ENCODE measurements at regions not wholly inside any gene's neighbourhood (a gene's known extent, or its start where the extent isn't known, plus 50 kb on each side); places are given as distances from the start of the nearest gene placed in this dataset.

DNA sequence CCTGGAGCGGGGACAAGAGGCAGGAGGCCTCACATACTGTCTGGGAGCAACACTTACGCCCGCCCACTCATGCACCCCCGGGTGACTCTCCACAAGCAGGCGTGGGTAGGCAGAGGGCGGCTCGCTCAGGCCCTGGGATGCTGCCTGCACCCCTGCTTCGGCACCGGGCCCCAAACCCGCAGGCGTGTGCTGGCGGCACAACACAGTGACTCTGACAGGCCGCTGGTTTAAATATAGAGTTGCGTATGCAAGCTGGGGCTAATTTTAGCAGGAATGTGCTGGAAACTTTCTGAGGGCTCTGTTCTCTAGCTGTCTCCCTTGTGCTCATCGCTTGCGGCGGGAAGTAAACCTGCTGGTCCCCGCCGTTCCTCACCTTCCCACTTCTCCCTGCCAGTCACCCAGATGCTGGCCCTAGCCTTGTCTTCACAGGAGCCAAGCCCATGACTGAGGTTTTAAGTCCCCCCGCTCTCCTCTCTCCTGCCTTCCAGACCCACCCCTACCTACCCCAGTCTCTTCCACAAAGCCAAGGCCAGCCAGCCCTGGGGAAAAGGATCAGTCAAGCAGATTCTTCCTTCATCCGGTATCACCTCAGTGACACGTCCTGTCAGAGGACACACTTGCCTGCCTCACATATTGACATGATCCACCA is 94.5 kb upstream of the FOXP4 start:
- DNase-seq: no peak

DNA sequence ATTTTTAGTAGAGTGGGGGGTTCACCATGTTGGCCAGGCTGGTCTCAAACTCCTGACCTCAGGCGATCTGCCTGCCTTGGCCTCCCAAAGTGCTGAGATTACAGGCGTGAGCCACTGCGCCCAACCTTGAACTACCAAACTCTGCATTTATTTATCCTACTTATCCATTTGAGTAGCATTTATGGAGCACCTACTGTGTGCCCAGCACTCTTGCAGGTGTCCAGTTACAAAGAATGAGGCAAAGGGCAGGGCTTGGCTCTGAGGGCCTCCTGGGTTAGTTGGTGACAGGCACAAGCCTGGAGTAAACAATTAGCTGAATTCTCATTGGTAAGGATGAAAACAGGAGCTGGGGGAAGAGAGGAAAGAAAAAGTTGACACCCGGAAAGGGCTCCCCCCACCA is 93.4 kb upstream of the FOXP4 start:
- no peak for DNase-seq

DNA sequence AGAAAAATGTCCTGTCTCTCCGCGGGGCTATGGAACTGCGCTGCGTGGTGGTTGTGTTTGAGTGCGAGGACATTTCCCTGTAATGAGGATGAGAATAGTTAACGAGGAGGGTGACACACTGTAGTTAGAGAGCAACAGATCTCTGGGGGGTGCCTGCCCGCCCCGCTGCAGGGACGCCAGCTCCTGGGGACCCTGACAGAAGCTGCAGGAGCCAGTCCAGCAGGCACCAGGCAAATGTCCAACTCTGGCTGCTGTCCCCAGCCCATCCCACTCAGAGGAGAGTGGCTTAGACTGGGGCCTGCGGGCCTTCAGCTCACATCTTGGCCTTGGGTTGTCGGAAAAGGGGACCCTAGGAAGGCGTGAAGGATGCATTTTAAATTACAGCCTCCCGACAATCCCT is 92.9 kb upstream of the FOXP4 start:
- DNase-seq: no peak

DNA sequence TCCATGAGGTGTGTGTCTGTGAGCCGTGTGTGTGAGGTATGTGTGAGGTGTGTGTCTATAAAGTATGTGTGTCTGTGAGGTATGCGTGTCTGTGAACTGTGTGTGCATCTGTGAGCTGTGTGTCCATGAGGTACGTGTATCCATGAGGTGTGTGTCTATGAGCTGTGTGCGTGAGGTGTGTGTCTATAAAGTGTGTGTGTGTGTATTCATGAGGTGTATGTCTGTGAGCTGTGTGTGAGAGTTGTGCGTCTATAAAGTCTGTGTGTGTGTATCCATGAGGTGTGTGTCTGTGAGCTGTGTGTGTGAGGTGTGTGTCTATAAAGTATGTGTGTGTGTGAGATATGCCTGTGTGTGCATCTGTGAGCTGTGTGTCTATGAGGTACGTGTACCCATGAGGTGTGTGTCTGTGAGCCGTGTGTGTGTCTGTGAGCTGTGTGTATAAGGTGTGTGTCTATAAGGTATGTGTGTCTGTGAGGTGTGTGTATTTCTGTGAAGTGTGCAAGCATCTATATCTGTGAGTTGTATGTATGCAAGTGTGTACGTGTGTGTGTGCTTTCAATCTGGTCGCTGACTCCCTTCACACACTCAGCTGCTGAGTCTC is 91.9 kb upstream of the FOXP4 start:
- no peak for DNase-seq

DNA sequence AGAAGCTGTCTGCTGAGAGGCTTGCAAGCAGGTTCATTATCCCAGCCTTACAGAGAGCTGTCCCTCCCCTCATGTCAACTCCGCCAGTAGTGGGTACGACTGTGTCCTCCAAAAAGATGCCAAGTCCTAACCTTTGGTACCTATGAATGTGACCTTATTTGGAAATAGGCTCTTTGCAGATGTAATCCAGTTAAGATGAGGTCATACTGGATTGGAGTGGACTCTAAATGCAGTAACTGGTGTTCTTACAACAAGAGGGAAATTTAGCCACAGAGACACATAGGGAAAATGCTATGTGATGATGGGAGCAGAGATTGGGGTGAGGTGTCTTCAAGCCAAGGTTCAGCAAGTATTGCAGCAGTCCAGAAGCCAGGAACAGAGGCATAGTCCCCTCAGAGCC is 90.8 kb upstream of the FOXP4 start:
- no peak for DNase-seq

GRCh38 chr6:41455818-41456217 is 90.4 kb upstream of the FOXP4 start:
- no peak for DNase-seq

GRCh38 chr6:41457303-41457670 is 88.9 kb upstream of the FOXP4 start:
- DNase-seq: no peak

DNA sequence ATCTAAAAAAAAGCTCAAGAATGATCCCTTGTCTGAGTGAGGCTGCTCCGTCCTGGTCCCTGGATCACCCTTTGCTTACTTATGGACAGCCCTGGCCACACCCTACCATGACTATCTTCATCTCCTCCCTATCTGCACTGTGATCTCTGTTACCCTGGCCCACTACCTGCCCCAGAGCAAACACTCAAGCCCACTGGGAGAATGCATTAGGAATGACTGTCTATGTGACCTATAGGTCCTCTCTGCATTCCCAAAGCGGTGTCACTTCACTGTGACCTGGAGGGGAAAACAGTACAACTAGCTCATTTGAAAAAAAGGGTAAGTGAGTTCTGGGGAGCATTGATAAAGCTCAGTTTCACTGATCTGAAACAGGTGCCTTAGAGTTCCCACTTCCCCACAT is 86.4 kb upstream of the FOXP4 start:
- no peak for DNase-seq

DNA sequence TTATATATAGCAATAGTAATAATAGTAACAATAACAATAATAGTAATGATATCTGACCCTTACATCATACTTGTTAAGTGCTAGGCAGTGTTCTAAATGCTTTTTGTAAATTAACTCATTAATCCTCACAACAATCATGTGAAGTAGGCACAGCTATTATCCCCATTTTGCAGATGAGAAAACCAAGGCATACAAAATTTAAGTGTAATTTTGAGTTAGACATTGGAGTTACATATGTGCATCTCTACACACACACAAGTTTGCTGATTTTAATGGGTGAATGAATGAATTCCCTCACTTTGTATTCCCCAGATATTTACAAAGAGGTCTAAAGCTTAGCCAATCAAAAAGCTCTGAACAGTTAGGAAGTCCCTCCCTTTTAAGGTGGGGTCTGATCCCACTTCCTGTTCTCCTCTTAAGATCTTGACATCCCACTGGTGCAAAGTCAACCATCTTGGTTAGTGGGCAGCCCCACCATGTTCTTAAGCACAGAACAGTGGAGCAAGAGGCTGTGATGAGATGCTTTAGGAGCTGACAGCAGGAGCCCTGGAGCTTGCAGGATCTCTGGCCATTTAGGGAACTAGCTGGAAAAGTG is 85.3 kb upstream of the FOXP4 start:
- no peak for DNase-seq

- DNase-seq: no peak
Measured at GRCh38 chr6:41462033-41462432, 84.1 kb upstream of the FOXP4 start.

DNA sequence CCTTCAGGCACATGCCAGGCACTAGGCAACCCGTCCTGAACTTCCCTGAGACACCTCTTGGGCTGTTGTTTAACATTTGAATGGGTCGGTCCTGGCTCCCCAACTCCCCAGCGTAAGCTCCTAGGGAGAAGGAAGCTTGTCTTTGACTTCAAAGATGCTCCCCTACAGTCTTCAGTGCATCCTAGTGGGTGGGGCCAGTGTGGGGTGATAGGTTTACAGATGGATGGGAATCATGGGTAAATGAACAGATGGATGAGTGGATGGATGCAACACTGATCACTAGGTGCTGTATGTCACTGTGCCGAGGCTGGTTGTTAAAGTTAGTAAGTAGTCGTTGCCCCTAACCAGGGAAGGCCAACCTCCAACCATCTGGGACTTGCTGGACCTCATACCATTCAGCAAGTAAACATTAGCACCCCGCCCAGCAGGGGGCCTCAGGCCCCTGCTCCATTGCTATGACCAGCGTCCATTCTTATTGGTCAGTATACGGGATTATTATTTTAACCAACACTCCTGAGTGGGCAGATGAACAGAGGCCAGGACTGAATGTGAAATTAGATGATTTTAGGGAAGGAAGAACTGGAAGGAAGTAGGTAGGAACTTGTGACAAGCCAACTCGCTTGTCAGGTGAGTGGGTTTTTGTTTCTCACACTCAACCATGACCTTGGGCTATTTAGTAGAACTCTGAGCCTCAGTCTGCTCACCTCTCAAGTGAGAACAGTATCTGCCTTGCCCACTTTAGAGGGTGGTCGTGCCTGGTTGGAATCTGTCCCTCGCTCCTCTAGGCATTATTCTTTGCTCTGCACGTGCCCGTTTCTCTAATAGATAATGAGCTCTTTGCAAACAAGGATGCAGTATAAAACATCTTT is 82.9 kb upstream of the FOXP4 start:
- no peak for DNase-seq

GRCh38 chr6:41464019-41464418 is 82.2 kb upstream of the FOXP4 start:
- no peak for DNase-seq

DNA sequence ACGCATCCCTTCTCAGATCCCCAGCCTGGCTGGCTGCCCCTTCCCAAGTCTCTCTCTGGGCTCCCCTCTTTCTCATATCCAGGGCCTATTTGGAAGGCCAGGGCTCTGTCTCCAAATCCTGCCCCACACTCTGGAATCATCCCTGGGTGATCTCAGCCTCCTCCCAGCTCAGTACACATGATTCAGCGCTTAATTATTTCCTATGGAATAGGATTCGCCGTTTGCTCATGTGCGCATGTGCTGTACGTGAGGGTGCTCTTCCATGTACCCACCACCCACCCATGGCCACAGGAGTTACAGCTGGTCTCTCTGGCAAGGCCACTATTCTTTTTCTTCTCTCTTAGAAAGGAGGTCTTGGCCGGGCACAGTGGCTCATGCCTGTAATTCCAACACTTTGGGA is 81.7 kb upstream of the FOXP4 start:
- DNase-seq: no peak

DNA sequence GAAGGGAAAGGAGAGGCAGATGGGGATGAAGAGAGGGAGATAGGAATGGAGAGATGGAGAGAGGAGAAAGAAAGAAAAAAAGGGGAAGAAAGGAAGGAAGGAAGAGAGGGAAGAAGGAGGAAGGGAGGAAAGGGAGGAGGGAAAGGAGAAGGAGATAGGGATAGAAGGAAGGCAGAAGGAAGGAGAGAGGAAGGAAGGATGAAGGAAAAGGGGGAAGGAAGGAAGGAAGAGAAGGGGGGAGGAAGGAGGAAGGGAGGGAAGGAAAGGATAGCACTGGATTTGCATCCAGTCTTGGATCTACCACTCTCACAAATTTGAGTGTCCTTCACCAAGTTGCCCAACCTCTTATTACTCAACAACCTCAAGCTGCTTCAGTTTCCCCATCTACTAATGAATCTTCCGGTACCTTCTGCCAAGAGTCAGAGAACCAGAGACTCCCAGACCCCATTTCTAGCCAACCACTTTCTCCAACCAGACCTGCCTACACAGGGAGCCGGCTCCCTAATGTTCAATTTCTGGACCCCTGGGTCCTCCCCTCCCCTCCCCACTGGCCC is 79.7 kb upstream of the FOXP4 start:
- DNase-seq: no peak

GRCh38 chr6:41467061-41467460 is 79.1 kb upstream of the FOXP4 start:
- no peak for DNase-seq

- no peak for DNase-seq
Measured at GRCh38 chr6:41467627-41468404, 78.4 kb upstream of the FOXP4 start.

DNA sequence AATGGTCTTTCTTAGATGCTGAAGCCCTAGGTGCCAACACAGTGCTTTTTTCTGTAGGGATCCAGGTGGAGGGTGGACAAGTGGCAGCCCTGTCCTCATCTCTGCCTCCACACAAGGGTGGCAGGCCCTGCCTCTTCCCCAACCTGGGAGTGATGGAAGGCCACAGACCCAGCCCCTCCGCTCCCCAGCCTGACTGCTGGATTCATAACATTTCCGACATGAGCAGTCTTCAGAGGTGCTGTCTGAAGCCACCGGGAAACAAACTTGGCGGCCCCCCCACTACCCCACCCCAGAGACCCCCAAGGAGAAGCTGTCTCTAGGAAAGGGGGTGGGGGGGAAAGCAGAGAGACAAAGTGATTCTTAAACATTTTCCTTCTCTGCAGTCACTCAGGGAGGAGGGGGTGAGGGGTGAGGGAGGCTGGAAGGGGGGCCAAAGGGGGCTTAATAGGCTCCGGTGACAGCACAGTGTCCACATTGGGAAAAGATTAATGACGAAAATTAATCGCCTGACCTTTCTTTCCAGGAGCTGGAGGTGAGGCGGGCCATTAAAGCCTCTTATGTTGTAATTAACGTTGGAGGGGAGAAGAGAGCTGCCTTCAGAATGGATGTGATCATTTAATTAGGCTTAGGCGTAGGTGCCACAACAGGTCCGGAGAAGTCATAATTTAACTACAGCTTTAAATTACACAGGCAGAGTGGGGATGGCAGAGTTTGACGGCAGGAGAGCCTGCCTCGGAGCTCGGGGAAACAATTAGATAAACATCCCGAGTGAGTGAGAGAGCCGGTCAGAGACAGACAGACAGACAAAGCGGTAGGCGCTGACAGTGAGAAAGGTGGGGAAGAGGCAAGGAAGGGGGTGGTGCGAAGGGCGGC is 76.8 kb upstream of the FOXP4 start:
- no peak for DNase-seq

DNA sequence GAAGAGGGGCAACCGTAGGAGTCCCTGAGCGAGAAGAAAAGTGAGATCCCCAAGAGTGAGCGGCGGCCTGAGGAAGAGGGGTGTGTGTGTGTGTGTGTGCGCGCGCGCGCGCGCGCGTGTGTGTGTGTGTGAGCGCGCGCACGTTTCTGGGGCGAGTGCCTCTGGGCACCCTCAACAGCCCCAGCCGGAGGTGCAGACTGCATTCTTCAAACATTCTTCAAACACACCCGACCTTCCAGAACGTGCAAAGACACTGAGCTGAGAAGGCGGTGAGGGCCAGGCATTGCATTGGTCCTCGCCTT is 76.2 kb upstream of the FOXP4 start:
- DNase-seq: no peak

GRCh38 chr6:41470331-41471063 is 75.7 kb upstream of the FOXP4 start:
- no peak for DNase-seq

DNA sequence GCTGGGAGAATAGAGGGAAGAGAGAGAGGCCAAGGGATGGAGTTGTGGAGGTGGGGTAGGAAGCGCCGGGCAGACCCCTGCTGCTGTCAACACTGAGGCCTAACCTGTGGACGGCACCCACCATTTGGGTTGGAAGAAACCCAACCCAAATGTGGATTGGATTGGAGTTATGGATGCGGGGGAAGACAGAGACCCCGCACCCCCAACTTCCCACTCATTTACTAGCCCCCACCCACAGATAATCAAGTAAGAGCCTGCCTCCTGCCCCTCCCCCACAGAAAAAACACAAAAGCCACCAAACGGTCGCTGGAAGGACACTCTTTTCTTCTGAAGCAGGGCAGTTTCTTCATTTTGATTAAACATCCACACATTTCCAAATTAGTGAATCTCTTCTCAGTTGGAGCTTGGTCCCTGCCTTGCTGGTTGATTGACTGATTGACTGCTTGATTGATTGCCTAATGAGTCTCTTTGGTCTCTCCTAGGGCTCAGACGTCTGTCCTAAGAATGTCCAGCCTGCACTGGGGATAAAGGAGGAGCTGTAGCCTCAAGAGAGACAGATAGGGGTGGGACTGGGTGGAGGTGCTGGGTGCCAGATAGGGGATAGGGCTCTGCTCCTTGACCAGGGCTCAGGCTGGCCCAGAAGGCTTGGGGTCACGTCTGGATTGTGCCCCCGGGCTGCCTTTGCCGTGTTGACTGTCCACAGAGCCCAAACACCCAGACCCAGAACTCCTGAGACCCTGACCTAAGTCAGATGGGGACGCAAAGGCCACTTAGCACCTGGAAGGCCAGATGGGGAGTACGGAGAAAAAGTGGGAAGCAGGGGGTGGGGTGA is 74.9 kb upstream of the FOXP4 start:
- DNase-seq: no peak

Measured in SIG-M5 (cell line).